ENCODE measurements at regions not wholly inside any gene's neighbourhood (a gene's known extent, or its start where the extent isn't known, plus 50 kb on each side); places are given as distances from the start of the nearest gene placed in this dataset.

DNA sequence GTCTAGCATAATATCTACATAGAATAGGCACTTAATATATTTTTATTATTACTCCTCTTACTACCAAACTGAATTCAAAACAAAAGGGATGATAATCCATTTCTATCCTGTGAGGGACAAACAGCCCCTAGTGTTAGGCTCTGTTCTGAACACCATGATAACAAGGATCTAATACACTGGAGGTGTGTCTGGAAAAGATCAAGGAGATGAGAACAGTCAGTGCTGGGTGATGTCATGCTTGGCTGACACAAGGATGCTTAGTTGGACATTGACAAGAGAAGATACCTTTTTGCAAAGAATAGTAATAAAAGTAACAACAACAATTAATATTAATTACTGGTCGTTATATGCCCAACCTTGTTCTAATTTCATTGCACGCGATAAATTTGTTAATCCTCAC, 458.7 kb downstream of the EBF1 start:
- H3K79me2 ChIP-seq (ENCODE audit: low read length), result no peaks in the 10 kb centered on the region
- H3K9ac ChIP-seq (ENCODE audit: low read length), result no peak overlapping the region
- POLR2A ChIA-PET (ENCODE audit: unreplicated experiment), result no interaction called here
- no peak overlapping the region for H3K27ac ChIP-seq (ENCODE audit: low read length)
- CTCF ChIA-PET, result no interaction called here
- no peak for DNase-seq
- H3K27me3 ChIP-seq (ENCODE audit: low read length), result no peaks in the 10 kb centered on the region
- TF ChIP-seq EZH2 (IDR thresholded peaks at IDR 0.05; ENCODE audit: low read length, unreplicated experiment), result no peak
- TF ChIP-seq EZH2phosphoT487 (IDR thresholded peaks at IDR 0.05; ENCODE audit: borderline replicate concordance, low read length), result no peak
- no peak for TF ChIP-seq CTCF (conservative IDR thresholded peaks at IDR 0.05; ENCODE audit: low read depth, low read length)
- no peaks in the 10 kb centered on the region for H3K36me3 ChIP-seq (ENCODE audit: low read depth, low read length)
- no peak overlapping the region for H2AFZ ChIP-seq (ENCODE audit: low read length)
- intact Hi-C loops (cut with micrococcal nuclease), result no loop called here
- H3K9me2 ChIP-seq (replicated peaks; ENCODE audit: low read length), result no peaks in the 10 kb centered on the region
- no peak overlapping the region for H3K4me2 ChIP-seq (ENCODE audit: low read length)
- BruUV-seq (replicated peaks), result no TSS peak
- no peaks in the 10 kb centered on the region for H4K20me1 ChIP-seq (ENCODE audit: low read length)
- no peaks in the 10 kb centered on the region for H3F3A ChIP-seq (ENCODE audit: low read length, unreplicated experiment)
- H3K4me3 ChIP-seq (ENCODE audit: low read length), result no peak overlapping the region
- no peaks in the 10 kb centered on the region for H3K9me3 ChIP-seq (ENCODE audit: low read length)
- H3K4me1 ChIP-seq (ENCODE audit: insufficient read depth, low read length), result peaks cover 8% of the 10 kb centered on the region
- ATAC-seq, result no peak

DNA sequence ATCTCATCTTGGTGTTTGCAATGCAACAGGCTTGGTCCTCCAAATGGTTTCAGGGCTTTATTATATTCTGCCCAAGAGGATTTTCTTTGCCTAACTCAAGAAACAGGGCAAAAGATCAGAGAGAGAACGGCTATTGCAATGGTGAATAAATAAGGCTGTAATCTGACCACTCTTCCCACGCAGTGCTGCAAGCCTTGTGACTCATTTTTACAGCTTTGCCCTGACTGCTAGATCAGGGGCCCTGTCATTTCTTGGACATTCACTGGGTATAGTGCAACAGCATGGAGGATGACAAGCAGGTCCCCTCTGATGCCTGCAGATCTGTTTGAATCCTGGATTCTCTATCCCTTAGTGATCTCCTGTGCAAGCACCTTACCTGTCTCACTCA, 459.1 kb downstream of the EBF1 start:
- Histone ChIP-seq H3F3A (ENCODE audit: low read length, unreplicated experiment) (no peaks in the 10 kb centered on the region), H3K79me2 (ENCODE audit: low read length) (no peaks in the 10 kb centered on the region), H2AFZ (ENCODE audit: low read length) (no peak overlapping the region), H4K20me1 (ENCODE audit: low read length) (no peaks in the 10 kb centered on the region), H3K9ac (ENCODE audit: low read length) (no peak overlapping the region), H3K27ac (ENCODE audit: low read length) (peak overlapping the region; percentile 46), H3K36me3 (ENCODE audit: low read depth, low read length) (no peaks in the 10 kb centered on the region), H3K9me2 (replicated peaks; ENCODE audit: low read length) (no peaks in the 10 kb centered on the region), H3K9me3 (ENCODE audit: low read length) (no peaks in the 10 kb centered on the region), H3K4me2 (ENCODE audit: low read length) (no peak overlapping the region; the same call in 1 of the 2 replicates), H3K4me1 (ENCODE audit: insufficient read depth, low read length) (peaks cover 8% of the 10 kb centered on the region), H3K27me3 (ENCODE audit: low read length) (no peaks in the 10 kb centered on the region), H3K4me3 (ENCODE audit: low read length) (no peak overlapping the region)
- ChIA-PET POLR2A (ENCODE audit: unreplicated experiment) (no interaction called here), CTCF (no interaction called here)
- no TSS peak for BruUV-seq (replicated peaks)
- DNase-seq, result peak; percentile 64
- intact Hi-C loops (cut with micrococcal nuclease), result no loop called here
- TF ChIP-seq EZH2 (IDR thresholded peaks at IDR 0.05; ENCODE audit: low read length, unreplicated experiment) (no peak), EZH2phosphoT487 (IDR thresholded peaks at IDR 0.05; ENCODE audit: borderline replicate concordance, low read length) (no peak), CTCF (conservative IDR thresholded peaks at IDR 0.05; ENCODE audit: low read depth, low read length) (no peak)
- ATAC-seq, result peak; percentile 40; the same call in 1 of the 2 replicates

- Histone ChIP-seq H3K79me2 (ENCODE audit: low read length) (no peaks in the 10 kb centered on the region), H3K4me2 (ENCODE audit: low read length) (no peak overlapping the region; the same call in 1 of the 2 replicates), H3F3A (ENCODE audit: low read length, unreplicated experiment) (no peaks in the 10 kb centered on the region), H3K27ac (ENCODE audit: low read length) (peak overlapping the region; percentile 46), H3K4me3 (ENCODE audit: low read length) (no peak overlapping the region), H3K9me3 (ENCODE audit: low read length) (no peaks in the 10 kb centered on the region), H3K27me3 (ENCODE audit: low read length) (no peaks in the 10 kb centered on the region), H3K9me2 (replicated peaks; ENCODE audit: low read length) (no peaks in the 10 kb centered on the region), H3K36me3 (ENCODE audit: low read depth, low read length) (no peaks in the 10 kb centered on the region), H4K20me1 (ENCODE audit: low read length) (no peaks in the 10 kb centered on the region), H3K4me1 (ENCODE audit: insufficient read depth, low read length) (peaks cover 8% of the 10 kb centered on the region), H3K9ac (ENCODE audit: low read length) (no peak overlapping the region), H2AFZ (ENCODE audit: low read length) (no peak overlapping the region)
- intact Hi-C loops (cut with micrococcal nuclease), result no loop called here
- ChIA-PET CTCF (no interaction called here), POLR2A (ENCODE audit: unreplicated experiment) (no interaction called here)
- BruUV-seq (replicated peaks), result no TSS peak
- no peak for TF ChIP-seq CTCF (conservative IDR thresholded peaks at IDR 0.05; ENCODE audit: low read depth, low read length)
- TF ChIP-seq EZH2 (IDR thresholded peaks at IDR 0.05; ENCODE audit: low read length, unreplicated experiment), result no peak
- TF ChIP-seq EZH2phosphoT487 (IDR thresholded peaks at IDR 0.05; ENCODE audit: borderline replicate concordance, low read length), result no peak
- no peak for ATAC-seq
- peak; percentile 9 for DNase-seq
These were observed 459.7 kb downstream of the EBF1 start for GRCh38 chr5:158639881-158640592.

Measured in PC-3 (cell line).